B cell (primary cell): ENCODE measurements at regions not wholly inside any gene's neighbourhood (a gene's known extent, or its start where the extent isn't known, plus 50 kb on each side); places are given as distances from the start of the nearest gene placed in this dataset.

Experiments used
- ATAC-seq: fragments of 200-7000 bp; cut with Tn5 transposase; one replicate; pipeline ENCODE4 v1.10.0; 2021; ENCODE audit warnings: low read depth, mild to moderate bottlenecking, moderate number of reproducible peaks, moderate library complexity
- CTCF ChIA-PET: fragments of 350-600 bp; sonication (Branson Sonifier 250); formaldehyde crosslinking; loops from one replicate; lab custom pipeline; 2021; ENCODE audit warnings: antibody characterized with exemption, inconsistent platforms; lab: Charles Lee
- POLR2A ChIA-PET: fragments of 350-600 bp; sonication (Branson Sonifier 250); formaldehyde crosslinking; loops from one replicate; lab custom pipeline; 2021; ENCODE audit warnings: antibody characterized with exemption; lab: Charles Lee
- DNase-seq: peaks from one replicate; pipeline ENCODE4 v3.0.0; 2013
- H2AFZ ChIP-seq: 2 replicates; pipeline ENCODE4 v1.6.1; 2012; ENCODE audit warnings: mild to moderate bottlenecking, low read depth, low read length; ENCODE audit not compliant: insufficient read depth, poor library complexity, severe bottlenecking
- H3K27ac ChIP-seq, 2 donors: 1 replicate in 1 of 2; 2 replicates in 1 of 2; pipeline ENCODE4 v1.5.1; 2012 to 2013; ENCODE audit warnings: low read length in 2 of 2, mild to moderate bottlenecking in 2 of 2, moderate library complexity in 1 of 2
- H3K27me3 ChIP-seq, 4 experiments: fragments of 200-600 bp in 1 of 4; sonication (generic) in 1 of 4; replicated peaks in 1 of 4; 1 replicate in 2 of 4; 2 replicates in 2 of 4; pipeline versions ENCODE4 v1.6.1 to v1.7.0; 2013 to 2016; ENCODE audit warnings: low read length in 3 of 4, mild to moderate bottlenecking in 2 of 4, mixed read lengths in 1 of 4, moderate library complexity in 1 of 4; ENCODE audit not compliant: insufficient read depth in 4 of 4, control insufficient read depth in 3 of 4; ENCODE audit errors: control extremely low read depth in 1 of 4
- H3K36me3 ChIP-seq, 2 experiments: replicated peaks in 1 of 2; 1 replicate in 1 of 2; 2 replicates in 1 of 2; pipeline versions ENCODE4 v1.6.1 to v1.7.1; 2013; ENCODE audit warnings: low read length in 1 of 2; ENCODE audit not compliant: insufficient read depth in 2 of 2, control insufficient read depth in 1 of 2; ENCODE audit errors: control extremely low read depth in 1 of 2, extremely low read depth in 1 of 2
- H3K4me1 ChIP-seq, 2 donors: fragments of 200-600 bp in 1 of 2; sonication (generic) in 1 of 2; 1 replicate in 1 of 2; 2 replicates in 1 of 2; pipeline versions ENCODE4 v1.5.1 to v1.6.1; 2013 to 2017; ENCODE audit warnings: low read length in 2 of 2; ENCODE audit not compliant: control insufficient read depth in 2 of 2, insufficient read depth in 2 of 2
- H3K4me2 ChIP-seq: replicated peaks from 2 replicates; pipeline ENCODE3; 2012; ENCODE audit warnings: mild to moderate bottlenecking, low read depth, low read length; ENCODE audit not compliant: poor library complexity, severe bottlenecking
- H3K4me3 ChIP-seq, 5 experiments: fragments of 200-600 bp in 1 of 5; sonication (generic) in 1 of 5; 1 replicate in 3 of 5; 2 replicates in 2 of 5; pipeline versions ENCODE4 v1.5.1 to v1.7.0; 2011 to 2016; ENCODE audit warnings: low read length in 4 of 5, mild to moderate bottlenecking in 4 of 5, low read depth in 2 of 5, control low read depth in 1 of 5, moderate library complexity in 1 of 5; ENCODE audit not compliant: insufficient read depth in 1 of 5; ENCODE audit errors: control extremely low read depth in 1 of 5, extremely low read depth in 1 of 5
- H3K79me2 ChIP-seq: fragments of 200-600 bp; sonication (generic); one replicate; pipeline ENCODE4 v1.6.0; 2016; ENCODE audit warnings: low read length; ENCODE audit not compliant: control insufficient read depth, insufficient read depth
- H3K9ac ChIP-seq: fragments of 200-600 bp; sonication (generic); 2 replicates; pipeline ENCODE4 v1.6.1; 2017; ENCODE audit warnings: mild to moderate bottlenecking, low read length, moderate library complexity
- H3K9me3 ChIP-seq, 3 donors: one replicate each; pipeline versions ENCODE4 v1.6.1 to v1.7.1; 2013; ENCODE audit warnings: low read length in 2 of 3; ENCODE audit not compliant: control insufficient read depth in 2 of 3, insufficient read depth in 1 of 3; ENCODE audit errors: control extremely low read depth in 1 of 3
- H4K20me1 ChIP-seq: 2 replicates; pipeline ENCODE4 v1.6.0; 2012; ENCODE audit warnings: mild to moderate bottlenecking, low read length; ENCODE audit not compliant: insufficient read depth, control insufficient read depth, poor library complexity, severe bottlenecking
- H3K27ac Mint-ChIP-seq: one replicate; pipeline ENCODE4 v1.8.0; 2021; ENCODE audit warnings: mixed read lengths
- H3K27me3 Mint-ChIP-seq: one replicate; pipeline ENCODE4 v1.8.0; 2021; ENCODE audit warnings: mixed read lengths
- H3K4me1 Mint-ChIP-seq: one replicate; pipeline ENCODE4 v1.8.0; 2021; ENCODE audit warnings: mixed read lengths
- H3K4me3 Mint-ChIP-seq: one replicate; pipeline ENCODE4 v1.8.0; 2021; ENCODE audit warnings: mixed read lengths
- H3K9me3 Mint-ChIP-seq: one replicate; pipeline ENCODE4 v1.8.0; 2022; ENCODE audit warnings: mixed read lengths; ENCODE audit not compliant: insufficient read depth
- CTCF ChIP-seq: fragments of 200-600 bp; IDR thresholded peaks from one replicate; pipeline ENCODE4 v1.8.0; 2022; ENCODE audit warnings: antibody characterized with exemption, mild to moderate bottlenecking
- EZH2 ChIP-seq: IDR thresholded peaks from 2 replicates; pipeline ENCODE4 v1.6.1; 2012; ENCODE audit warnings: borderline replicate concordance, low read depth, mild to moderate bottlenecking, moderate library complexity, low read length; ENCODE audit not compliant: insufficient read depth, poor library complexity, severe bottlenecking
- WGBS: methylation state at CpG from one replicate; pipeline ENCODE4 v1.1.5; 2013; ENCODE audit warnings: missing lambda C conversion rate; ENCODE audit not compliant: insufficient coverage; 5-methylcytosine and 5-hydroxymethylcytosine counted together
- intact Hi-C: fragments of 100-400 bp; cut with micrococcal nuclease; formaldehyde crosslinking; loops from one replicate; pipeline ENCODE4 v1.10.0; 2022

DNA sequence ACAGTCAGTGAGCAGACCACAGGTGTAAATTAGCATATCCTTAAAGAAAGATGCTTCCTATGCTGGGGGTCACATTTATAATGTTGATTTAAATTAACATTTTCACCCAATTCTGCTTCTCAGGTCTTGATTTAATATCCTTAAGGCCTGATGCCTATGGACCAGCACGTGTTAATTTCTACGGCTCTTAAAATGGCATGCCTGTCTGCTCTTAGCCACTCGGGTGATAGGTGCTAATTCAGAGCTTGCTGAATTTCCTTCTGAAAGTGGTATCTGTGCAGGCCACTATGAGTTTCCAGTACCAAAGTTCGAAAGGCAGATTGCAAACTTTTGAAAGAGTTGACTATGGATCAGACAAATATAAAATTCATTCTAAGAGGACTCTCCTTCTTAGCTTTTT lies 487.4 kb upstream of the ADGRL2 start:
- no peak overlapping the region for H3K27ac Mint-ChIP-seq

GRCh38 chr1:81312272-81312754 lies 488.4 kb upstream of the ADGRL2 start:
- no peaks in the 10 kb centered on the region for H4K20me1 ChIP-seq
- TF ChIP-seq CTCF (no peak), EZH2 (no peak)
- Mint-ChIP-seq H3K27ac (no peak overlapping the region), H3K9me3 (no peaks in the 10 kb centered on the region), H3K27me3 (no peaks in the 10 kb centered on the region), H3K4me1 (no peaks in the 10 kb centered on the region), H3K4me3 (no peak overlapping the region)
- intact Hi-C loops, result no loop called here
- no peaks in the 10 kb centered on the region for H3K27me3 ChIP-seq
- H3K9ac ChIP-seq, result no peak overlapping the region
- no peak overlapping the region for H3K4me2 ChIP-seq
- ChIA-PET POLR2A (no interaction called here), CTCF (no interaction called here)
- H3K9me3 ChIP-seq, result no peaks in the 10 kb centered on the region
- no peak overlapping the region for H2AFZ ChIP-seq
- DNase-seq, result no peak
- no peak overlapping the region for H3K27ac ChIP-seq
- no peaks in the 10 kb centered on the region for H3K36me3 ChIP-seq
- no peaks in the 10 kb centered on the region for H3K4me1 ChIP-seq
- H3K79me2 ChIP-seq, result no peaks in the 10 kb centered on the region
- no peak for ATAC-seq
- H3K4me3 ChIP-seq, result no peak overlapping the region
- 82% methylated on average over 6 of the region's 8 CpGs for WGBS

More for the DNA sequence above, 487.4 kb upstream of the ADGRL2 start:
- WGBS, result 100% methylated on average over 2 of the region's 4 CpGs
- no peak for DNase-seq
- Histone ChIP-seq H3K4me3 (no peak overlapping the region), H3K4me1 (no peaks in the 10 kb centered on the region), H4K20me1 (no peaks in the 10 kb centered on the region), H3K79me2 (no peaks in the 10 kb centered on the region), H3K9ac (no peak overlapping the region), H3K27me3 (no peaks in the 10 kb centered on the region), H3K9me3 (no peaks in the 10 kb centered on the region), H2AFZ (no peak overlapping the region), H3K36me3 (no peaks in the 10 kb centered on the region), H3K27ac (no peak overlapping the region), H3K4me2 (no peak overlapping the region)
- Mint-ChIP-seq H3K9me3 (no peaks in the 10 kb centered on the region), H3K27me3 (no peaks in the 10 kb centered on the region), H3K4me1 (no peaks in the 10 kb centered on the region), H3K4me3 (no peak overlapping the region)
- ChIA-PET POLR2A (no interaction called here), CTCF (no interaction called here)
- intact Hi-C loops, result no loop called here
- no peak for ATAC-seq
- TF ChIP-seq CTCF (no peak), EZH2 (no peak)
